PC-9 (cell line): ENCODE measurements at regions not wholly inside any gene's neighbourhood (a gene's known extent, or its start where the extent isn't known, plus 50 kb on each side); places are given as distances from the start of the nearest gene placed in this dataset.

Experiments used
- BruUV-seq: library from RNA; stranded (reverse); fragments of 400-500 nt; replicated peaks from 2 replicates; lab custom pipeline; 2021; lab: Mats Ljungman, UMichigan
- CTCF ChIA-PET: fragments of 300-600 bp; sonication (Branson Sonifier 250); formaldehyde crosslinking; loops from one replicate; lab custom pipeline; 2022; ENCODE audit warnings: antibody characterized with exemption; lab: Charles Lee
- POLR2A ChIA-PET: fragments of 300-600 bp; sonication (Branson Sonifier 250); formaldehyde crosslinking; loops from one replicate; lab custom pipeline; 2022; ENCODE audit warnings: antibody characterized with exemption; ENCODE audit not compliant: unreplicated experiment; lab: Charles Lee
- DNase-seq, 2 experiments: peaks; one replicate each; pipeline versions ENCODE4 v3.0.0 to v3.0.0-alpha.2; 2015 to 2022; ENCODE audit warnings: mixed read lengths in 1 of 2
- H2AFZ ChIP-seq: fragments of 200-600 bp; sonication (generic); 2 replicates; pipeline ENCODE4 v1.8.1; 2017; ENCODE audit warnings: antibody characterized with exemption
- H3F3A ChIP-seq: fragments of 200-600 bp; sonication (generic); 2 replicates; pipeline ENCODE4 v1.8.1; 2017; ENCODE audit warnings: antibody characterized with exemption, mild to moderate bottlenecking, low read depth; ENCODE audit not compliant: insufficient read depth
- H3K27ac ChIP-seq: fragments of 200-600 bp; sonication (generic); 2 replicates; pipeline ENCODE4 v1.6.1; 2016; ENCODE audit warnings: mixed run types
- H3K27me3 ChIP-seq: fragments of 200-600 bp; sonication (generic); 2 replicates; pipeline ENCODE4 v1.6.1; 2016; ENCODE audit warnings: low read depth, mixed run types; ENCODE audit not compliant: insufficient read depth
- H3K36me3 ChIP-seq: fragments of 200-600 bp; sonication (generic); 2 replicates; pipeline ENCODE4 v1.6.1; 2016; ENCODE audit warnings: low read depth, mixed run types
- H3K4me1 ChIP-seq: fragments of 200-600 bp; sonication (generic); replicated peaks from 2 replicates; pipeline ENCODE4 v1.6.1; 2016; ENCODE audit warnings: mixed run types; ENCODE audit not compliant: insufficient read depth
- H3K4me2 ChIP-seq: fragments of 200-600 bp; sonication (generic); 2 replicates; pipeline ENCODE4 v1.6.1; 2017; ENCODE audit warnings: mixed run types
- H3K4me3 ChIP-seq: fragments of 200-600 bp; sonication (generic); 2 replicates; pipeline ENCODE4 v1.6.1; 2016; ENCODE audit warnings: mixed run types
- H3K79me2 ChIP-seq: fragments of 200-600 bp; sonication (generic); 2 replicates; pipeline ENCODE4 v1.6.1; 2017; ENCODE audit warnings: low read depth, mixed run types
- H3K9me2 ChIP-seq: fragments of 200-600 bp; sonication (generic); 2 replicates; pipeline ENCODE4 v1.8.1; 2017; ENCODE audit warnings: mild to moderate bottlenecking; ENCODE audit not compliant: insufficient read depth
- H3K9me3 ChIP-seq: fragments of 200-600 bp; sonication (generic); 2 replicates; pipeline ENCODE4 v1.8.1; 2016; ENCODE audit warnings: low read depth; ENCODE audit not compliant: insufficient read depth
- H4K20me1 ChIP-seq: fragments of 200-600 bp; sonication (generic); 2 replicates; pipeline ENCODE4 v1.8.1; 2017; ENCODE audit not compliant: insufficient read depth
- CTCF ChIP-seq: fragments of 200-600 bp; sonication (generic); conservative IDR thresholded peaks from 2 replicates; pipeline ENCODE4 v1.6.1; 2017; ENCODE audit warnings: mixed run types, antibody characterized with exemption, mild to moderate bottlenecking, moderate library complexity
- EZH2 ChIP-seq: fragments of 200-600 bp; sonication (generic); IDR thresholded peaks from 2 replicates; pipeline ENCODE4 v1.8.0; 2017; ENCODE audit warnings: antibody characterized with exemption, low read depth
- intact Hi-C: fragments of 100-400 bp; cut with micrococcal nuclease; formaldehyde crosslinking; loops from one replicate; pipeline ENCODE4 v1.10.0; 2022; ENCODE audit not compliant: unreplicated experiment

GRCh38 chr10:121148921-121149320, 297.8 kb downstream of the WDR11 start:
- BruUV-seq: no TSS peak
- no peaks in the 10 kb centered on the region for H3K9me2 ChIP-seq

GRCh38 chr10:121152033-121152432, 300.9 kb downstream of the WDR11 start:
- Histone ChIP-seq H3K79me2 (no peaks in the 10 kb centered on the region), H3K9me2 (no peaks in the 10 kb centered on the region), H3F3A (no peaks in the 10 kb centered on the region), H4K20me1 (no peaks in the 10 kb centered on the region), H3K27ac (no peak overlapping the region), H3K27me3 (no peaks in the 10 kb centered on the region), H3K36me3 (no peaks in the 10 kb centered on the region), H3K4me2 (no peak overlapping the region), H2AFZ (no peak overlapping the region), H3K4me1 (no peaks in the 10 kb centered on the region), H3K9me3 (no peaks in the 10 kb centered on the region), H3K4me3 (no peak overlapping the region)
- POLR2A ChIA-PET: no interaction called here
- no peak for TF ChIP-seq EZH2
- TF ChIP-seq CTCF: no peak
- no TSS peak for BruUV-seq
- no peak for DNase-seq
- CTCF ChIA-PET: no interaction called here
- intact Hi-C loops: no loop called here

More at GRCh38 chr10:121148921-121149320, 297.8 kb downstream of the WDR11 start:
- CTCF ChIA-PET: no interaction called here
- H4K20me1 ChIP-seq: no peaks in the 10 kb centered on the region
- no peak overlapping the region for H2AFZ ChIP-seq
- POLR2A ChIA-PET: no interaction called here
- no peaks in the 10 kb centered on the region for H3K4me1 ChIP-seq
- no peaks in the 10 kb centered on the region for H3K27me3 ChIP-seq
- no peaks in the 10 kb centered on the region for H3F3A ChIP-seq
- no peak for DNase-seq
- TF ChIP-seq CTCF (no peak), EZH2 (no peak)
- H3K4me3 ChIP-seq: no peak overlapping the region
- H3K4me2 ChIP-seq: no peak overlapping the region
- no peaks in the 10 kb centered on the region for H3K36me3 ChIP-seq
- intact Hi-C loops: no loop called here
- no peaks in the 10 kb centered on the region for H3K79me2 ChIP-seq
- H3K9me3 ChIP-seq: no peaks in the 10 kb centered on the region
- no peak overlapping the region for H3K27ac ChIP-seq

- no peak overlapping the region for H3K4me2 ChIP-seq
- no peak overlapping the region for H3K27ac ChIP-seq
- H3K9me3 ChIP-seq: no peaks in the 10 kb centered on the region
- no peaks in the 10 kb centered on the region for H3K36me3 ChIP-seq
- H4K20me1 ChIP-seq: no peaks in the 10 kb centered on the region
- CTCF ChIA-PET: no interaction called here
- H3K79me2 ChIP-seq: no peaks in the 10 kb centered on the region
- no peaks in the 10 kb centered on the region for H3K4me1 ChIP-seq
- no peak overlapping the region for H3K4me3 ChIP-seq
- no peak for DNase-seq
- intact Hi-C loops: no loop called here
- no peaks in the 10 kb centered on the region for H3K27me3 ChIP-seq
- no peaks in the 10 kb centered on the region for H3F3A ChIP-seq
- H2AFZ ChIP-seq: no peak overlapping the region
- POLR2A ChIA-PET: no interaction called here
- TF ChIP-seq CTCF (no peak), EZH2 (no peak)
- no TSS peak for BruUV-seq
- no peaks in the 10 kb centered on the region for H3K9me2 ChIP-seq
These were observed 301.8 kb downstream of the WDR11 start for GRCh38 chr10:121152935-121153334.
